Muscle of leg (tissue), 3 donors: ENCODE measurements at regions not wholly inside any gene's neighbourhood (a gene's known extent, or its start where the extent isn't known, plus 50 kb on each side); places are given as distances from the start of the nearest gene placed in this dataset.

Source experiments
- DNase-seq: peaks from one replicate; pipeline ENCODE4 v3.0.0; 2013
- H3K27ac ChIP-seq: one replicate; pipeline ENCODE4 v1.5.1; 2013; ENCODE audit warnings: mild to moderate bottlenecking, low read length, control low read depth
- H3K27me3 ChIP-seq: one replicate; pipeline ENCODE4 v1.6.1; 2013; ENCODE audit warnings: low read length; ENCODE audit not compliant: control insufficient read depth, insufficient read depth
- H3K36me3 ChIP-seq: one replicate; pipeline ENCODE4 v1.6.1; 2013; ENCODE audit warnings: low read length; ENCODE audit not compliant: control insufficient read depth, insufficient read depth
- H3K4me1 ChIP-seq: one replicate; pipeline ENCODE4 v1.6.1; 2013; ENCODE audit warnings: low read length; ENCODE audit not compliant: control insufficient read depth, insufficient read depth
- H3K4me3 ChIP-seq: one replicate; pipeline ENCODE4 v1.5.1; 2013; ENCODE audit warnings: low read length, control low read depth
- H3K9me3 ChIP-seq: replicated peaks from 2 replicates; pipeline ENCODE4 v1.6.1; 2013; ENCODE audit warnings: low read depth, low read length; ENCODE audit not compliant: control insufficient read depth
- WGBS: methylation state at CpG from one replicate; pipeline ENCODE4 v1.1.5; 2013; ENCODE audit warnings: missing lambda C conversion rate; ENCODE audit not compliant: insufficient coverage; 5-methylcytosine and 5-hydroxymethylcytosine counted together

GRCh38 chr9:32716425-32716824 lies 66.9 kb upstream of the TMEM215 start:
- no peak overlapping the region for H3K4me3 ChIP-seq
- H3K27me3 ChIP-seq = no peaks in the 10 kb centered on the region
- no peaks in the 10 kb centered on the region for H3K36me3 ChIP-seq
- no peaks in the 10 kb centered on the region for H3K9me3 ChIP-seq
- H3K27ac ChIP-seq = no peak overlapping the region
- WGBS = no CpG with 5 or more reads among the region's 1 CpG
- peaks cover 3% of the 10 kb centered on the region for H3K4me1 ChIP-seq
- DNase-seq = peak; percentile 90

GRCh38 chr9:32716955-32717543 lies 66.3 kb upstream of the TMEM215 start:
- no peaks in the 10 kb centered on the region for H3K36me3 ChIP-seq
- no CpG with 5 or more reads among the region's 4 CpGs for WGBS
- H3K27ac ChIP-seq = no peak overlapping the region
- DNase-seq = peak; percentile 50
- peaks cover 3% of the 10 kb centered on the region for H3K4me1 ChIP-seq
- no peak overlapping the region for H3K4me3 ChIP-seq
- H3K9me3 ChIP-seq = no peaks in the 10 kb centered on the region
- H3K27me3 ChIP-seq = no peaks in the 10 kb centered on the region

GRCh38 chr9:32722704-32723103 lies 60.6 kb upstream of the TMEM215 start:
- no peaks in the 10 kb centered on the region for H3K36me3 ChIP-seq
- no peaks in the 10 kb centered on the region for H3K9me3 ChIP-seq
- H3K27me3 ChIP-seq = no peaks in the 10 kb centered on the region
- peak; percentile 76 for DNase-seq
- H3K4me1 ChIP-seq = peaks cover 10% of the 10 kb centered on the region
- H3K27ac ChIP-seq = no peak overlapping the region
- 0% methylated on average over 2 of the region's 7 CpGs for WGBS
- H3K4me3 ChIP-seq = no peak overlapping the region

- H3K4me1 ChIP-seq = peaks cover 10% of the 10 kb centered on the region
- WGBS = 53% methylated on average over 4 of the region's 5 CpGs
- H3K9me3 ChIP-seq = no peaks in the 10 kb centered on the region
- DNase-seq = peak; percentile 86
- H3K4me3 ChIP-seq = no peak overlapping the region
- H3K27ac ChIP-seq = peak overlapping the region; percentile 20
- H3K27me3 ChIP-seq = no peaks in the 10 kb centered on the region
- H3K36me3 ChIP-seq = no peaks in the 10 kb centered on the region
Measured at GRCh38 chr9:32723789-32724325, 59.5 kb upstream of the TMEM215 start.

GRCh38 chr9:32725066-32725860 lies 58.1 kb upstream of the TMEM215 start:
- Histone ChIP-seq H3K4me3 (no peak overlapping the region), H3K27me3 (no peaks in the 10 kb centered on the region), H3K36me3 (no peaks in the 10 kb centered on the region), H3K4me1 (peaks cover 10% of the 10 kb centered on the region), H3K27ac (no peak overlapping the region), H3K9me3 (no peaks in the 10 kb centered on the region)
- DNase-seq = no peak
- WGBS = no CpG with 5 or more reads among the region's 7 CpGs

- no peak overlapping the region for H3K4me3 ChIP-seq
- H3K36me3 ChIP-seq = no peaks in the 10 kb centered on the region
- no peak for DNase-seq
- whole genome bisulfite sequencing = 82% methylated on average over 3 of the region's 3 CpGs
- no peaks in the 10 kb centered on the region for H3K9me3 ChIP-seq
- no peak overlapping the region for H3K27ac ChIP-seq
- peaks cover 10% of the 10 kb centered on the region for H3K4me1 ChIP-seq
- no peaks in the 10 kb centered on the region for H3K27me3 ChIP-seq
Measured at GRCh38 chr9:32728181-32728580, 55.2 kb upstream of the TMEM215 start.
